ENCODE measurements at regions not wholly inside any gene's neighbourhood (a gene's known extent, or its start where the extent isn't known, plus 50 kb on each side); places are given as distances from the start of the nearest gene placed in this dataset.

DNA sequence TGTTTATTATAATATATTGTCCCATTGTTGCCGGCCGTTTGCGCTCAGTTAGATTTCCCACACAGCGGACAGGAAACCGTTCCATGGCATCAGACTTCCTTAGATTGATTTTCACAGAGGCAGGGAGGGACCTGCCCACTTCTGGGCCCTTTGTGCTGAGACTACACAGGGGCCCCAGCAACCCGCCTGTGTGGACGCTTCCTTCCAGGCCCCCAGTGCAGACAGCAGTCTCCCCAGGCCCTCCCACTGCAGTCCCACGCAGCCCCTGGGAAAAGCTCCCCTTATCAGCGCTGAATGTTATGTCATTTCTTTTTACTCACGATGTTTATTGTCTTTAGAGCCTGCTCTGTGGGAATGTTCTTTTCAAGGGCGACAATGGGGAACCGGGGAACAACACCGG lies 351.7 kb upstream of the ARGLU1 start:
- intact Hi-C loops (cut with DNase I) = loop anchor here (2.0 to 10.0 kb wide), 23 partner anchors 105 to 825 kb away; partner anchors contain the start of genes EFNB2 (in 9 of the 10) and ARGLU1 (in 1 of the 10)
- peak overlapping the region; percentile 86 to 98 (median 94) for H3K27ac ChIP-seq
- no peaks in the 10 kb centered on the region for H3K36me3 ChIP-seq
- peak; percentile 80 to 89 (median 84) for ATAC-seq
- peak overlapping the region in 6 of 12 donors; percentile 56 to 73 (median 64) for H3K4me3 ChIP-seq
- H3K4me1 ChIP-seq = peaks cover 0 to 27% (median 8%) of the 10 kb centered on the region in 12 donors
- no peaks in the 10 kb centered on the region for H3K9me3 ChIP-seq
- TF ChIP-seq, protein P1, sequence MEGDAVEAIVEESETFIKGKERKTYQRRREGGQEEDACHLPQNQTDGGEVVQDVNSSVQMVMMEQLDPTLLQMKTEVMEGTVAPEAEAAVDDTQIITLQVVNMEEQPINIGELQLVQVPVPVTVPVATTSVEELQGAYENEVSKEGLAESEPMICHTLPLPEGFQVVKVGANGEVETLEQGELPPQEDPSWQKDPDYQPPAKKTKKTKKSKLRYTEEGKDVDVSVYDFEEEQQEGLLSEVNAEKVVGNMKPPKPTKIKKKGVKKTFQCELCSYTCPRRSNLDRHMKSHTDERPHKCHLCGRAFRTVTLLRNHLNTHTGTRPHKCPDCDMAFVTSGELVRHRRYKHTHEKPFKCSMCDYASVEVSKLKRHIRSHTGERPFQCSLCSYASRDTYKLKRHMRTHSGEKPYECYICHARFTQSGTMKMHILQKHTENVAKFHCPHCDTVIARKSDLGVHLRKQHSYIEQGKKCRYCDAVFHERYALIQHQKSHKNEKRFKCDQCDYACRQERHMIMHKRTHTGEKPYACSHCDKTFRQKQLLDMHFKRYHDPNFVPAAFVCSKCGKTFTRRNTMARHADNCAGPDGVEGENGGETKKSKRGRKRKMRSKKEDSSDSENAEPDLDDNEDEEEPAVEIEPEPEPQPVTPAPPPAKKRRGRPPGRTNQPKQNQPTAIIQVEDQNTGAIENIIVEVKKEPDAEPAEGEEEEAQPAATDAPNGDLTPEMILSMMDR (IDR thresholded peaks at IDR 0.05) = no peak
- no peak for TF ChIP-seq POLR2A (IDR thresholded peaks at IDR 0.05)
- peak; percentile 67 to 82 (median 74) for DNase-seq
- WGBS, 4 donors = 27 to 36% (median 31%) methylated on average over 13 of the region's 13 CpGs
- peaks cover 0 to 3% (median 0%) of the 10 kb centered on the region in 9 donors for H3K27me3 ChIP-seq

- ATAC-seq (no peak), DNase-seq (no peak)
- Histone ChIP-seq H3K36me3 (no peaks in the 10 kb centered on the region), H3K9me3 (no peaks in the 10 kb centered on the region), H3K4me1 (peaks cover 0 to 27% (median 8%) of the 10 kb centered on the region in 12 donors), H3K27ac (peak overlapping the region; percentile 86 to 98 (median 94)), H3K27me3 (peaks cover 0 to 3% (median 0%) of the 10 kb centered on the region in 9 donors), H3K4me3 (peak overlapping the region in 9 of 12 donors; percentile 3 to 73 (median 62))
- 32 to 39% (median 35%) methylated on average over 7 of the region's 7 CpGs for WGBS, 4 donors
- TF ChIP-seq POLR2A (IDR thresholded peaks at IDR 0.05) = no peak
- TF ChIP-seq, protein P1 (IDR thresholded peaks at IDR 0.05) = no peak
- intact Hi-C loops (cut with DNase I) = loop anchor here in 9 of 10 donors (2.0 to 10.0 kb wide), 20 partner anchors 114 to 384 kb away; partner anchors contain the start of genes EFNB2 (in 8 of the 9) and ARGLU1 (in 1 of the 9)
Measured at GRCh38 chr13:106919133-106919532, 351.2 kb upstream of the ARGLU1 start.

- TF ChIP-seq, protein P1 (IDR thresholded peaks at IDR 0.05) = no peak
- TF ChIP-seq POLR2A (IDR thresholded peaks at IDR 0.05) = no peak
- 34 to 52% (median 40%) methylated on average over 3 of the region's 3 CpGs for WGBS, 4 donors
- peak overlapping the region; percentile 86 to 98 (median 94) for H3K27ac ChIP-seq
- ATAC-seq = no peak
- no peaks in the 10 kb centered on the region for H3K36me3 ChIP-seq
- peaks cover 0 to 3% (median 0%) of the 10 kb centered on the region in 9 donors for H3K27me3 ChIP-seq
- intact Hi-C loops (cut with DNase I) = loop anchor here in 9 of 10 donors (2.0 to 10.0 kb wide), 20 partner anchors 114 to 384 kb away; partner anchors contain the start of genes EFNB2 (in 8 of the 9) and ARGLU1 (in 1 of the 9)
- H3K4me1 ChIP-seq = peaks cover 0 to 27% (median 8%) of the 10 kb centered on the region in 12 donors
- H3K9me3 ChIP-seq = no peaks in the 10 kb centered on the region
- H3K4me3 ChIP-seq = peak overlapping the region in 10 of 12 donors; percentile 48 to 73 (median 63)
- DNase-seq = no peak
Measured at GRCh38 chr13:106918557-106918860, 350.6 kb upstream of the ARGLU1 start.

DNA sequence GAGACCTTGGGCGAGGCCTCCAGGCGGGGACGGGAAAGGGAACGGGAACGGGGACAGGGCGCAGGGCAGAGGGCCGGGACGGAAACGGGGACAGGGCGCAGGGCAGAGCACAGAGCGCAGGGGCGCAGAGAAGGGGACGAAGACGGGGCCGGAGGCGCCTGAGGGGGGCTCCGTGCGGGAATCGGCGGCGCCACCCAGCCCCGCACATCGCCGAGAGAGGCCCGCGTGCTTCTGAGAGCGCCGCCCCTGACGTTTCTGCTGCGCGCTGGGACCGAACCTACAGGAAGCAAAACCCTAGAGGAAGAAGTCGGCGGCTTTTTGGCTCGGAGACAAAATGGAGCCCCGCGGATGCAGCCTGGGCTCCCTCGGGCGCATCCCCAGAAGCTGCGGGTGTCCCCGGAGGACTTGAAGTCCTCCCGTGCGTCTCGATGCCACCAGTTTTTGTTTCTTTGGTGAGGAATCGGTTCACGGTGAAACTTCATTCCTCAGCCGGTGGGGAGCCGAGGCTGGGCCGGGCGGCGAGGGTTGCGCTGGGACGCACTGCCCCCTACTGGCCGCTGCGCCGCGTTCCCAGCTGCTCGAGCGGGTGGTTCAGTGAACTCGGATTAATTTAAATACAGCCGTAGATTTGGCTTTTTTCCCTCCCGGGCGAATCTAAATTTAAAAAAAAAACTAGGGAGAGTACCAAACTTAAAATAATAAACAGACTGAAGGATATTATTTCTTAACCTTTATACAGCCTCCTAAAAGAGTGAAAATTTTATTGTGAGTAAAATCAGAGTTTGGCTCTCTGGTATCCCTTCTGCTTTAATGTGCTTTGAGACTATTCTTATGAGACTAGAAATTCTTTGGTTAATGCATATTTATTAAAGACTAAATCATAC lies 350.0 kb upstream of the ARGLU1 start:
- peaks cover 0 to 3% (median 0%) of the 10 kb centered on the region in 9 donors for H3K27me3 ChIP-seq
- H3K36me3 ChIP-seq = no peaks in the 10 kb centered on the region
- DNase-seq (peak; percentile 67 to 88 (median 82)), ATAC-seq (peak; percentile 85 to 92 (median 88))
- TF ChIP-seq, protein P1 (IDR thresholded peaks at IDR 0.05) = peak; percentile 88 to 98 (median 93)
- no peak for TF ChIP-seq POLR2A (IDR thresholded peaks at IDR 0.05)
- H3K9me3 ChIP-seq = no peaks in the 10 kb centered on the region
- peak overlapping the region; percentile 86 to 98 (median 94) for H3K27ac ChIP-seq
- H3K4me1 ChIP-seq = peaks cover 0 to 27% (median 8%) of the 10 kb centered on the region in 12 donors
- WGBS, 4 donors = 0 to 1% (median 1%) methylated on average over 48 to 63 of the region's 63 CpGs
- intact Hi-C loops (cut with DNase I) = loop anchor here in 9 of 10 donors (1.0 to 10.0 kb wide), 22 partner anchors 43 to 383 kb away; partner anchors contain the start of genes EFNB2 (in 9 of the 9) and ARGLU1 (in 1 of the 9)
- peak overlapping the region; percentile 40 to 73 (median 62) for H3K4me3 ChIP-seq
